WERI-Rb-1 (cell line): ENCODE measurements at regions not wholly inside any gene's neighbourhood (a gene's known extent, or its start where the extent isn't known, plus 50 kb on each side); places are given as distances from the start of the nearest gene placed in this dataset.

Experiments
- DNase-seq: peaks from one replicate; pipeline ENCODE4 v3.0.0-alpha.2; 2020
- H3K27ac ChIP-seq: fragments of 250-450 bp; sonication (Bioruptor Pico); 2 replicates; pipeline ENCODE4 v1.5.1; 2020; ENCODE audit warnings: mild to moderate bottlenecking, moderate library complexity
- H3K27me3 ChIP-seq: fragments of 250-450 bp; sonication (Bioruptor Pico); 2 replicates; pipeline ENCODE4 v1.5.1; 2021; ENCODE audit warnings: mild to moderate bottlenecking, low read depth, moderate library complexity; ENCODE audit not compliant: insufficient read depth, severe bottlenecking
- H3K36me3 ChIP-seq: fragments of 250-450 bp; sonication (Bioruptor Pico); 2 replicates; pipeline ENCODE4 v1.5.1; 2020; ENCODE audit warnings: mild to moderate bottlenecking, moderate library complexity
- H3K4me3 ChIP-seq: 2 replicates; pipeline ENCODE4 v1.5.1; 2011; ENCODE audit warnings: low read depth, mild to moderate bottlenecking, control low read depth, low read length
- H3K9me3 ChIP-seq: fragments of 250-450 bp; sonication (Bioruptor Pico); 2 replicates; pipeline ENCODE4 v1.5.1; 2021; ENCODE audit warnings: mild to moderate bottlenecking, moderate library complexity; ENCODE audit not compliant: severe bottlenecking
- TF ChIP-seq, protein P1 (sequence below): IDR thresholded peaks from 2 replicates; pipeline ENCODE4 v1.5.1; 2011; ENCODE audit warnings: low read depth, mild to moderate bottlenecking, control low read depth, inconsistent platforms, low read length

DNA sequence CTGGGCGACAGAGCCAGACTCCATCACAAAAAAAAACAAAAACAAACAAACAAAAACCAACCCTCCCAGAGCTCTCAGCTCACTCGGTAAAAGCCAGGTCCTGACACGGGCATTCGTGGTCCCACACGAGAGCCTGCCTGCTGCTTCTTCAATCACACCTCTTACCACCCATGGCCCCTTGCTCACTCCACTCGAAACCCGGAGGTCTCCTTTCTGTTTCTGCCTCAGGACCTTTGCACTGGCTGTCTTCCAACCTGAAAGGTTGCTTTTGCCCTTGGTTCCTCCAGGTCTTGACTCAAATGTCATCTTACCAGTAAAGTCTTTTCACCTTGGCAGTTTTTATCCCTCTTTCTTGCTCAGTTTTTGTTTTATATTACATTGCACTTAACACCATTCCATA lies 169.6 kb downstream of the EVX1 start:
- Histone ChIP-seq H3K36me3 (no peaks in the 10 kb centered on the region), H3K9me3 (no peaks in the 10 kb centered on the region), H3K27ac (no peak overlapping the region), H3K4me3 (no peak overlapping the region), H3K27me3 (peaks cover 79% of the 10 kb centered on the region)
- DNase-seq, result no peak
- TF ChIP-seq, protein P1, sequence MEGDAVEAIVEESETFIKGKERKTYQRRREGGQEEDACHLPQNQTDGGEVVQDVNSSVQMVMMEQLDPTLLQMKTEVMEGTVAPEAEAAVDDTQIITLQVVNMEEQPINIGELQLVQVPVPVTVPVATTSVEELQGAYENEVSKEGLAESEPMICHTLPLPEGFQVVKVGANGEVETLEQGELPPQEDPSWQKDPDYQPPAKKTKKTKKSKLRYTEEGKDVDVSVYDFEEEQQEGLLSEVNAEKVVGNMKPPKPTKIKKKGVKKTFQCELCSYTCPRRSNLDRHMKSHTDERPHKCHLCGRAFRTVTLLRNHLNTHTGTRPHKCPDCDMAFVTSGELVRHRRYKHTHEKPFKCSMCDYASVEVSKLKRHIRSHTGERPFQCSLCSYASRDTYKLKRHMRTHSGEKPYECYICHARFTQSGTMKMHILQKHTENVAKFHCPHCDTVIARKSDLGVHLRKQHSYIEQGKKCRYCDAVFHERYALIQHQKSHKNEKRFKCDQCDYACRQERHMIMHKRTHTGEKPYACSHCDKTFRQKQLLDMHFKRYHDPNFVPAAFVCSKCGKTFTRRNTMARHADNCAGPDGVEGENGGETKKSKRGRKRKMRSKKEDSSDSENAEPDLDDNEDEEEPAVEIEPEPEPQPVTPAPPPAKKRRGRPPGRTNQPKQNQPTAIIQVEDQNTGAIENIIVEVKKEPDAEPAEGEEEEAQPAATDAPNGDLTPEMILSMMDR, result no peak

DNA sequence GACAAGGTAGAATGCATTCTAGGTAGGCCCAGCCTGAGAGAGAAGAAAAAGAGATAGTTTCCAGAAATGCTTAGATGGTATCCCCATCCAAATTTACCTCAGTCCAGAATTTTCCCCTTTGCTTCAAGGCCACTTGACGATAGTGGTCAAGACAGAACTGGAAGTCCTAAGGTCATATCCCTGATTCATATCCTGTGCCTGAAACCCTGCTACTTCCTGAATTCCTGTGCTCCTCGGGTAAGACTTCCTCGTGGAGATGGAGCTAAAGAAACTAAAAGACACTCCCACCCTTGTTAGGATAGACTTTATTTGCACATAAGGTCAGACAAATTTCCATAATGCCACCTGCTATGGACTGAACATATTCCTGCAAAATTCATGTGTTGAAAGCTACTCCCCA lies 175.9 kb downstream of the EVX1 start:
- no peak overlapping the region for H3K4me3 ChIP-seq
- TF ChIP-seq, protein P1, result no peak
- DNase-seq, result no peak
- H3K27me3 ChIP-seq, result peaks cover 81% of the 10 kb centered on the region
- H3K9me3 ChIP-seq, result no peaks in the 10 kb centered on the region
- no peaks in the 10 kb centered on the region for H3K36me3 ChIP-seq
- no peak overlapping the region for H3K27ac ChIP-seq

DNA sequence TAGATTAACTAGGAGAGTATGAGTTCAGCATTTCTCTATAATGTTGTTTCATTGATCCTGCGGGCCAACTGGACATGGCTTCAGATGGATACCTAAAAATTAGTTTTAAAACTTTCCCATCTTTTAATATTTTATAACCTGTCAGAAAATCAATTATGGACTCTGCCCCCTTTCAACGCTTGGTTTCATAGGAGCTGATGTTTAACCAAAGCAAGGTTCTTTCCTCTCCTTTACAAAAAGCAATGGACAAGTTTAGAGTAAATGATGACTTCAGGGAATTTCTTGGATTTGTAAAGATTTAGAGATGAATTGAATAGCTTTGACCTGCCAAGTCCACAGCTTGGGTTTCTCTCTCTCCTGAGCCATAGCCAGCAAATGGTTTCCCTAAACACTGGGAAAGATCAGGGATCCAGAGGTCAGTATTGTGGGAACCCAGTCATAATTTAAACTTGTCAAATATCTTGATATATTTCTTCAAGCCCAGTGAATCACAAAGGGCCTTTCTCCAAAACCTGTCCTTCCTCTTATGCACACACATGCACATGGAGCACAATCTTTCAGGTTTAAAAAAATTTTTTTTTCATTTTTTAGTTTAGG lies 177.1 kb downstream of the EVX1 start:
- DNase-seq, result no peak
- Histone ChIP-seq H3K36me3 (no peaks in the 10 kb centered on the region), H3K27me3 (peaks cover 79% of the 10 kb centered on the region), H3K27ac (no peak overlapping the region), H3K9me3 (no peaks in the 10 kb centered on the region), H3K4me3 (no peak overlapping the region)
- TF ChIP-seq, protein P1, result no peak

DNA sequence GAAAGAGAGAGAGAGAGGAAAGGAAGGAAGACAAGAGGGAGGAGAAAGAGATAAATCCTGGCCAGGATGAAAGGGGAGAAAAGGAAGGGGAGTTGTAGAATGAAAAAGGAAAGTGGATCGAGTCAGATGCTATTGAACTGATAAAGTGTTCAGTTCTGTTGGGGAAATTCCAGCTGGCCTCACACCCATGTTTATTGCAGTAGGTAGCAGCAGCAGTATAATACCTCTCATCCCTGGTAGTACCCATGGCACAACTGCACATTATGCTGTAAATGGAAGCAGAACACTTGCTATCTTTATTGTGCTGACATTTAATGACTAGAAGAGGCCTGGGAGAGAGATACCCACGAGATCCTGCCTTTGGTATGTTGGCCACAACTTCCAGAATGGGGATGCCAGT lies 178.1 kb downstream of the EVX1 start:
- H3K9me3 ChIP-seq, result no peaks in the 10 kb centered on the region
- H3K4me3 ChIP-seq, result no peak overlapping the region
- no peak for DNase-seq
- TF ChIP-seq, protein P1, result no peak
- peaks cover 78% of the 10 kb centered on the region for H3K27me3 ChIP-seq
- H3K36me3 ChIP-seq, result no peaks in the 10 kb centered on the region
- no peak overlapping the region for H3K27ac ChIP-seq

DNA sequence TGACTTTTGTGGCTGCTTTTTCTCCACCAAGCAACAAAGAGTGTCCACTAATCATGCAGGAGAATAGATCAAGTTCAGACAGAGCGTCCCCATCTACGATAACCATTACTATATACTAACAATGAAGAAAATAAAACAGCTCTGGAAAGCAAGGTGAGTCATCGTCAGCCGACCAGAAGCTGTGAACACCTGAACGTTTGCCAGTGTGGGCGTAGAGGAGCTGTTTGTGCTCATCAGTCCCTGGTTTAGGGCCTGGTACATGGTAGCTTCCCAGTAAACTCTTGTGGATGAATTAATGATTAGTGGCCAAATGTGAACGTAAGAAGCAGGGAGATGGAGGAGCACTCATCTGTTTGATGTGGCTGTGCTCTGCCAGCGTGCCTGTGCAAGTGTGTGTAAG lies 180.7 kb downstream of the EVX1 start:
- Histone ChIP-seq H3K27me3 (peaks cover 71% of the 10 kb centered on the region), H3K27ac (no peak overlapping the region), H3K9me3 (no peaks in the 10 kb centered on the region), H3K4me3 (no peak overlapping the region), H3K36me3 (no peaks in the 10 kb centered on the region)
- no peak for DNase-seq
- TF ChIP-seq, protein P1, result no peak

DNA sequence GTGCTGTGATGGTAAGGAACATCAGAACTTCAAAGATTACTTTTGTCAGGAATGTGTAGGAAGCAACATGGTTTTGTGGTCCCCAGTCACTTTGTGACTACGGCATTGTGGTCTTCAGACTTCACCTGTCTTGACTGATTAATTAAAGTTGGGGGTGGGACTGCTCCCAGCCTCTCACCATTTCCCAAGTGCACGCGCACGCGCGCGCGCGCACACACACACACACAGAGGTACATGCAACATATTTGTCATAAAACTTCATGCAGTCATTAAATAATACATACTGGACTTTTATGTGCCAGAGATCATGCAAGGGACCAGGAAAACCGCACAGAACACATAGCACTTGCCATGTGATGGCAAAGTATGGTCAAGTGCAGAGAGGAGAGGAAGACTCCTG lies 181.2 kb downstream of the EVX1 start:
- H3K36me3 ChIP-seq, result no peaks in the 10 kb centered on the region
- no peak for DNase-seq
- peaks cover 69% of the 10 kb centered on the region for H3K27me3 ChIP-seq
- TF ChIP-seq, protein P1, result no peak
- no peaks in the 10 kb centered on the region for H3K9me3 ChIP-seq
- H3K27ac ChIP-seq, result no peak overlapping the region
- no peak overlapping the region for H3K4me3 ChIP-seq
